Suprapubic skin (tissue), 4 donors: ENCODE measurements at regions not wholly inside any gene's neighbourhood (a gene's known extent, or its start where the extent isn't known, plus 50 kb on each side); places are given as distances from the start of the nearest gene placed in this dataset.
"Not testable (repeated sequence)": the region's sequence is repeated elsewhere in the genome, so short reads cannot be mapped to it uniquely, and the experiment has no call there.

Experiments used
- DNase-seq, 2 donors: peaks; one replicate each; pipeline ENCODE4 v3.0.0-alpha.2; 2019; ENCODE audit warnings: low spot score in 2 of 2
- H3K27ac ChIP-seq: fragments of 200-600 bp; sonication (generic); one replicate; pipeline ENCODE4 v1.5.1; 2019
- H3K27me3 ChIP-seq: fragments of 200-600 bp; sonication (generic); one replicate; pipeline ENCODE4 v1.5.1; 2019
- H3K36me3 ChIP-seq: fragments of 200-600 bp; sonication (generic); one replicate; pipeline ENCODE4 v1.5.1; 2019
- H3K4me1 ChIP-seq: fragments of 200-600 bp; sonication (generic); one replicate; pipeline ENCODE4 v1.5.1; 2019
- H3K4me3 ChIP-seq: fragments of 200-600 bp; sonication (generic); one replicate; pipeline ENCODE4 v1.5.1; 2019; ENCODE audit warnings: mild to moderate bottlenecking
- H3K9me3 ChIP-seq: fragments of 200-600 bp; sonication (generic); one replicate; pipeline ENCODE4 v1.5.1; 2019
- EP300 ChIP-seq: sonication (generic); formaldehyde crosslinking; IDR thresholded peaks from one replicate; pipeline ENCODE4 v1.6.1; 2017; ENCODE audit warnings: antibody characterized with exemption
- POLR2A ChIP-seq, 2 donors: fragments of 450-650 bp; IDR thresholded peaks; one replicate each; pipeline ENCODE4 v1.6.1; 2017; ENCODE audit warnings: antibody characterized with exemption in 2 of 2, mild to moderate bottlenecking in 2 of 2, moderate library complexity in 2 of 2
- POLR2AphosphoS5 ChIP-seq, 3 donors: sonication (generic); formaldehyde crosslinking; IDR thresholded peaks; one replicate each; pipeline ENCODE4 v1.6.1; 2017; ENCODE audit warnings: antibody characterized with exemption in 3 of 3
- WGBS: methylation state at CpG from one replicate; pipeline ENCODE4 v1.1.5; 2018; 5-methylcytosine and 5-hydroxymethylcytosine counted together
- TF ChIP-seq, protein P1 (sequence below), 2 donors: fragments of 200-600 bp in 1 of 2; fragments of 450-650 bp in 1 of 2; sonication (generic) in 1 of 2; IDR thresholded peaks; one replicate each; pipeline ENCODE4 v1.5.1; 2016 to 2019; ENCODE audit warnings: antibody characterized with exemption in 2 of 2, mild to moderate bottlenecking in 1 of 2, moderate library complexity in 1 of 2

DNA sequence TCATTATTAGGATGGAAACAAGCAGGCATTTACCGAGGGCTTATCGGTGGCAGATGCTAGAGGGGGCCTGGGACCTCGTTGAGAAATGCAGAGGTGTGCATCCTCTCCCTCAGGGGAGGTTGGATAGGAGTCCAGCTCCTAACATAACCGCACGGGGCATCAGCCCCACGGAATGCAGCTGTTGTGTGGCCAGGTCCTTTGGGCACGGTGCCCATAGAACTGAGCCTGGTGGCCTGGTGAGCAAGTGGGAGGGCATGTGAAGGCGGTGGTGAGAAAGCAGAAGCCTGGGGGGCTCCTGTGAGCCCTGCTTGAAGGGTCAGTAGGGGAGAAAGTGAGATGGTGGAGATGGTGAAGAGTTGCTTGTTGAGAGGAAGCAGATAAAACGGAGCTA lies 143.7 kb downstream of the CDH26 start:
- WGBS, result 89% methylated on average over 8 of the region's 9 CpGs
- Histone ChIP-seq H3K36me3 (no peaks in the 10 kb centered on the region), H3K27ac (no peak overlapping the region), H3K9me3 (no peaks in the 10 kb centered on the region), H3K4me3 (no peak overlapping the region), H3K27me3 (peaks cover 6% of the 10 kb centered on the region), H3K4me1 (no peaks in the 10 kb centered on the region)
- DNase-seq, result no peak
- no peak for TF ChIP-seq EP300
- TF ChIP-seq POLR2AphosphoS5 (IDR thresholded peaks at IDR 0.05), result no peak
- no peak for TF ChIP-seq POLR2A (IDR thresholded peaks at IDR 0.05)
- TF ChIP-seq, protein P1, sequence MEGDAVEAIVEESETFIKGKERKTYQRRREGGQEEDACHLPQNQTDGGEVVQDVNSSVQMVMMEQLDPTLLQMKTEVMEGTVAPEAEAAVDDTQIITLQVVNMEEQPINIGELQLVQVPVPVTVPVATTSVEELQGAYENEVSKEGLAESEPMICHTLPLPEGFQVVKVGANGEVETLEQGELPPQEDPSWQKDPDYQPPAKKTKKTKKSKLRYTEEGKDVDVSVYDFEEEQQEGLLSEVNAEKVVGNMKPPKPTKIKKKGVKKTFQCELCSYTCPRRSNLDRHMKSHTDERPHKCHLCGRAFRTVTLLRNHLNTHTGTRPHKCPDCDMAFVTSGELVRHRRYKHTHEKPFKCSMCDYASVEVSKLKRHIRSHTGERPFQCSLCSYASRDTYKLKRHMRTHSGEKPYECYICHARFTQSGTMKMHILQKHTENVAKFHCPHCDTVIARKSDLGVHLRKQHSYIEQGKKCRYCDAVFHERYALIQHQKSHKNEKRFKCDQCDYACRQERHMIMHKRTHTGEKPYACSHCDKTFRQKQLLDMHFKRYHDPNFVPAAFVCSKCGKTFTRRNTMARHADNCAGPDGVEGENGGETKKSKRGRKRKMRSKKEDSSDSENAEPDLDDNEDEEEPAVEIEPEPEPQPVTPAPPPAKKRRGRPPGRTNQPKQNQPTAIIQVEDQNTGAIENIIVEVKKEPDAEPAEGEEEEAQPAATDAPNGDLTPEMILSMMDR (IDR thresholded peaks at IDR 0.05), result no peak

DNA sequence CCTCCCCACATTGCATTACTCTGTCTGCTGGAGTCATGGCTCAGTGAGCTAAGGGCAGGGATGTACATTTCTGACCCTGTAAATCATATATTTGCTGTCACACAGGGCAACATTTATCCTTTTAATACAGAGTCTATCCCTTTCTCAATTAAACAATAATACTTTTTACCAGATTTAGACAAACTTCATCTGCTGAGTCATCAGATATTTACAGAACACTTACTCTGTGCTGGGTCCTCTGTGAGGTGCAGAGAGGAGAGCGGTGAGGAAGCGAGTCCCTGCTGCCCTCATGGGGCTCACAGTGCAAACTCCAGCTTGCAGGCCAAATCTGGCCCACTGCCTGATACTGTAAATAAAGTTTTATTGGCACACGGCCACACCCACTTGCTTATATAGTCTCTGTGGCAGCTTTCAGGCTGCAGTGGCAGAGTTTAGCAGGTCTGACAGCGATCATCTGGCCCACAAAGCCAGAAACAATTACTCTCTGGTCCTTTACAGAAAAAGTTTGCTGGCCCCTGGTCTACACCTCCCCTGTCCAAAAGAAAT lies 144.5 kb downstream of the CDH26 start:
- 93% methylated on average over 4 of the region's 4 CpGs for WGBS
- no peak overlapping the region for H3K4me3 ChIP-seq
- H3K4me1 ChIP-seq, result no peaks in the 10 kb centered on the region
- H3K36me3 ChIP-seq, result no peaks in the 10 kb centered on the region
- no peaks in the 10 kb centered on the region for H3K9me3 ChIP-seq
- no peak for DNase-seq
- TF ChIP-seq, protein P1 (IDR thresholded peaks at IDR 0.05), result no peak
- TF ChIP-seq EP300 (no peak), POLR2AphosphoS5 (IDR thresholded peaks at IDR 0.05) (no peak), POLR2A (IDR thresholded peaks at IDR 0.05) (no peak)
- H3K27me3 ChIP-seq, result no peaks in the 10 kb centered on the region
- H3K27ac ChIP-seq, result no peak overlapping the region

DNA sequence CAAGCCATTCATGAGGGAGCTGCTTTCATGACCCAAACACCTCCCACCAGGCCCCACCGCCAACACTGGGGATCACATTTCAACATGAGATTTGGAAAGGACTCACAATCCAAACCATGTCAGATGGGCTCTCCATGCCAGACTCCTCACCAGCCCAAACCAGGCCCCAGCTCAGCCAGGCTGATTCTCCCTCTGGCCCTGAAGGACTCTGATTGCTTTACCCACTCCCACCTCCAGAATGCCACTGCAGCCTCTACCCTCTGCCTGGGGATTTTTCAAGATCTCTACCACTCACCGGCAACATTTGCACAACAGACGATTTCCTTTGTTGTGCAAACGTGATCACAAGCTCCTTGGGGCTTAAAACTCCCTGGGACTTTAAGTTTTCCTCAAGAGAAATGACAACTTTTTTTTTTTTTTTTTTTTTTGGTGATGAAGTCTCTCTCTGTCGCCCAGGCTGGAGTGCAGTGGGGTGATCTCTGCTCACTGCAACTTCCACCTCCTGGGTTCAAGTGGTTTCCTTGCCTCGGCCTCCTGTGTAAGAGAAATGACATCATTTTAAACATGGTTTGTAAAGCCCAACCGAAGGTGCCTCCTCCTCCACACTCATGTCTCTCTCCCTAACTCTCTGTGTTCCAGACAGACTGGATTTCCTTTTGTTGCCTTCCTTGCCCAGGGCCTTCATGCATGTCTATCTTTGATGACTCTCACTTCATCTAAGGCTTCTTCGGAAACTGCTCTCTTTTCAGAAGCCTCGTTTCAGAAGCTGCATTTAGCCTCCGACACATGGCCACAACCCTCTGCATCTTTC lies 147.0 kb downstream of the CDH26 start:
- peak in 1 of 2 donors; percentile 53 for DNase-seq
- WGBS, result 61% methylated on average over 10 of the region's 10 CpGs
- Histone ChIP-seq H3K36me3 (no peaks in the 10 kb centered on the region), H3K27ac (no peak overlapping the region), H3K9me3 (no peaks in the 10 kb centered on the region), H3K27me3 (no peaks in the 10 kb centered on the region), H3K4me3 (no peak overlapping the region), H3K4me1 (no peaks in the 10 kb centered on the region)
- TF ChIP-seq POLR2AphosphoS5 (IDR thresholded peaks at IDR 0.05) (no peak), EP300 (no peak), POLR2A (IDR thresholded peaks at IDR 0.05) (no peak)
- TF ChIP-seq, protein P1 (IDR thresholded peaks at IDR 0.05), result no peak

DNA sequence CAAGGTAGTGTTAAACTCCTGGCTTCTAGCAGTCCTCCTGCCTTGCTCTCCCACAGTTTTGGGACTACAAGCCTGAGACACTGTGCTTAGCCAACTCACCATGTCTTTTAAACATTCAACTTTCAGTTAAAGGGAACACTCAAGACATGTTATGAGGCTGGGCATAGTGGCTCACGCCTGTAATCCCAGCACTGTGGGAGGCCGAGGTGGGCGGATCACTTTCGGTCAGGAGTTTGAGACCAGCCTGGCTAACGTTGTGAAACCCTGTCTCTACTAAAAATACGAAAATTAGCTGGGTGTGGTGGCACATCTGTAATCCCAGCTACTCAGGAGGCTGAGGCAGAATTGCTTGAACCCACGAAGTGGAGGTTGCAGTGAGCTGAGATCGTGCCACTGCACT lies 148.0 kb downstream of the CDH26 start:
- not testable (repeated sequence) for H3K9me3 ChIP-seq, H3K27me3 ChIP-seq, H3K4me1 ChIP-seq, H3K36me3 ChIP-seq, H3K27ac ChIP-seq, H3K4me3 ChIP-seq
- 74% methylated on average over 8 of the region's 8 CpGs for WGBS
- peak in 1 of 2 donors; percentile 28 for DNase-seq

DNA sequence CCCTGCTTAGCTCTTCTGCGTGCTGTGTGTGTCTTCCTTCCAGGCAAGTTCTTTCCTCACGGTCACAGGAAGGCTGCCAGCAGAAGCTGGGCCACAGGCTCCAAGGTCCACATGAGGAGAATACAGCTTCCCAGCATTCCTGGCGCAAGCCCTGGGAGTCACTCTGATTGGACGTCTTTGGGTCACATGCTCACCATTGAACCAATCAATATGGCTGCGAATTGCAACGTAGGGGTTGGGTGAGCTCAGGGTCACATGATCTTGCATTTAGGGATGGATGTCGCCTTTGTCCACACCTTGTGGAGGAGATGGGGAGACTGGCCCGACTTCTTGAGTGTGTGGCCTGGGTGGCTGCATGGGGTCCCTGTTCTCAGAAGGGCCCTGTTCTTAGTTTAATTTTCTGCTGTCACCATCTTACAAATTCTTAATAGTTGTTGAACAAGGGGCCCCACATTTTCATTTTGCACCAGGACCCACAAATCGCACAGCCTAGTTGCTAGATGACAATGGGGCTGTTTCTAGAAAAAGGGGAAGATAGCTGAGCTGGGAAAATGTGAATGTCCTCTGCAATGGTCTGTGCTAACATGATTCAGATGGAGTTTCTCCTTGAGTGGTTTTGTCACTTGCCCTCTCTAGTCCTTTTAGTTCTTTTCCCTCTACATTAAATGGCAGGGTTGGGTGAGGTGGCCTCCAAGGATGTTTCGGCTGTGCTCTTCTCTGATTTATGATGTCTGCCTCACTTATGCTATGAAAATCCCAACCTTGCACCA lies 149.6 kb downstream of the CDH26 start:
- TF ChIP-seq EP300, result no peak
- TF ChIP-seq POLR2AphosphoS5 (IDR thresholded peaks at IDR 0.05), result no peak
- no peak for TF ChIP-seq POLR2A (IDR thresholded peaks at IDR 0.05)
- TF ChIP-seq, protein P1 (IDR thresholded peaks at IDR 0.05), result no peak
- Histone ChIP-seq H3K4me1 (no peaks in the 10 kb centered on the region), H3K9me3 (no peaks in the 10 kb centered on the region), H3K4me3 (no peak overlapping the region), H3K36me3 (no peaks in the 10 kb centered on the region), H3K27ac (no peak overlapping the region), H3K27me3 (no peaks in the 10 kb centered on the region)
- DNase-seq, result peak in 1 of 2 donors; percentile 47
- 85% methylated on average over 10 of the region's 10 CpGs for WGBS
